Lung (tissue), 11 donors: ENCODE measurements at regions not wholly inside any gene's neighbourhood (a gene's known extent, or its start where the extent isn't known, plus 50 kb on each side); places are given as distances from the start of the nearest gene placed in this dataset.

Experiments
- ATAC-seq: fragments of 200-7000 bp; cut with Tn5 transposase; one replicate; pipeline ENCODE4 v1.9.1; 2020; ENCODE audit warnings: moderate number of reproducible peaks; ENCODE audit not compliant: insufficient read depth, low FRiP score
- DNase-seq, 3 donors: peaks; one replicate each; pipeline ENCODE4 v3.0.0-alpha.2; 2013 to 2017
- H3K27ac ChIP-seq, 2 donors: one replicate each; pipeline ENCODE4 v1.5.1; 2013; ENCODE audit warnings: mild to moderate bottlenecking in 2 of 2, moderate library complexity in 2 of 2, control low read depth in 1 of 2, inconsistent platforms in 1 of 2, low read depth in 1 of 2, low read length in 1 of 2
- H3K27me3 ChIP-seq, 3 donors: one replicate each; pipeline ENCODE4 v1.5.1; 2013; ENCODE audit warnings: low read length in 2 of 3; ENCODE audit not compliant: control insufficient read depth in 3 of 3, insufficient read depth in 3 of 3
- H3K36me3 ChIP-seq, 4 donors: one replicate each; pipeline ENCODE4 v1.5.1; 2013; ENCODE audit warnings: low read length in 4 of 4, mild to moderate bottlenecking in 1 of 4, moderate library complexity in 1 of 4; ENCODE audit not compliant: control insufficient read depth in 4 of 4, insufficient read depth in 4 of 4
- H3K4me1 ChIP-seq, 5 donors: one replicate each; pipeline ENCODE4 v1.5.1; 2013; ENCODE audit warnings: low read length in 5 of 5, mild to moderate bottlenecking in 2 of 5, moderate library complexity in 1 of 5; ENCODE audit not compliant: control insufficient read depth in 5 of 5, insufficient read depth in 5 of 5
- H3K4me3 ChIP-seq: one replicate; pipeline ENCODE4 v1.5.1; 2013; ENCODE audit warnings: mild to moderate bottlenecking, control low read depth, moderate library complexity
- H3K9ac ChIP-seq, 2 donors: one replicate each; pipeline ENCODE4 v1.5.1; 2013; ENCODE audit warnings: low read length in 2 of 2, control low read depth in 1 of 2; ENCODE audit not compliant: insufficient read depth in 1 of 2
- H3K9me3 ChIP-seq, 4 donors: one replicate each; pipeline ENCODE4 v1.5.1; 2013; ENCODE audit warnings: low read length in 3 of 4, mild to moderate bottlenecking in 1 of 4, moderate library complexity in 1 of 4; ENCODE audit not compliant: control insufficient read depth in 4 of 4, insufficient read depth in 3 of 4
- CTCF ChIP-seq: IDR thresholded peaks from 2 replicates; pipeline ENCODE4 v1.5.1; 2012; ENCODE audit warnings: mild to moderate bottlenecking; ENCODE audit errors: control extremely low read depth, extremely low read depth
- WGBS, 2 donors: extraction: QIAGEN DNeasy Blood & Tissue Kit; methylation state at CpG; one replicate each; pipeline ENCODE4 v1.1.7; 2013; 5-methylcytosine and 5-hydroxymethylcytosine counted together
- donor health status: control.
- donor health status: control.
- donor health status: Bipolar disorder and iron deficiency.
- donor health status: healthy.
- donor health status: DM: yes; HTN: yes; CAD: no.

- TF ChIP-seq CTCF, result no peak
- Histone ChIP-seq H3K9ac (no peak overlapping the region), H3K9me3 (no peaks in the 10 kb centered on the region), H3K4me3 (no peak overlapping the region), H3K27ac (no peak overlapping the region), H3K27me3 (no peaks in the 10 kb centered on the region), H3K4me1 (no peaks in the 10 kb centered on the region), H3K36me3 (no peaks in the 10 kb centered on the region)
- ATAC-seq (no peak), DNase-seq (no peak)
- WGBS, 2 donors, result 74 to 97% methylated on average over 1 of the region's 1 CpG
Measured at GRCh38 chr6:11899645-11900044, 112.5 kb upstream of the HIVEP1 start.

DNA sequence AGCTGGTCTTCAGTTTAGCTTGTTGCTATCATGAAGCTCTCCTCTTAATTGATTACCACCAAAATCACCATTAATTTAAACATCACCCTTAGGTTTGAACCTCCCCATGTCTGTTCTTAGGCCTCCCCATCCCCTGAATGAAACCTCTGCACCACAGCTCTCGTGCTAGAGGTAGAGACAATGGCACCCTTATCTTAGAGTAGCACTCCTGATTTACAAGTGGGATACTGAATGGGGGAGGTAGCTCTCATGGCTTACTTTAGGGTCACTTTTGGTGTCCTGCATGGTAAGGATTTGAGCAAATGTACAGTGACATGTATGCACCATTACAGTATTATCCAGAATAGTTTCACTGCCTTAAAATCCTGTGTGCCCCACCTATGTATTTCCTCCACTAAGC lies 115.6 kb upstream of the ADTRP start:
- no peak for TF ChIP-seq CTCF
- Histone ChIP-seq H3K27ac (no peak overlapping the region), H3K9ac (no peak overlapping the region), H3K4me3 (no peak overlapping the region), H3K27me3 (no peaks in the 10 kb centered on the region), H3K4me1 (no peaks in the 10 kb centered on the region), H3K36me3 (no peaks in the 10 kb centered on the region), H3K9me3 (no peaks in the 10 kb centered on the region)
- no peak for ATAC-seq
- WGBS, 2 donors, result 87 to 97% methylated on average over 1 of the region's 1 CpG
- no peak for DNase-seq

GRCh38 chr6:11891547-11891946 lies 112.9 kb upstream of the ADTRP start:
- no peaks in the 10 kb centered on the region for H3K36me3 ChIP-seq
- H3K4me1 ChIP-seq, result no peaks in the 10 kb centered on the region
- no peak for TF ChIP-seq CTCF
- H3K27me3 ChIP-seq, result no peaks in the 10 kb centered on the region
- H3K27ac ChIP-seq, result no peak overlapping the region
- DNase-seq, result no peak
- no peaks in the 10 kb centered on the region for H3K9me3 ChIP-seq
- H3K4me3 ChIP-seq, result no peak overlapping the region
- H3K9ac ChIP-seq, result no peak overlapping the region
- ATAC-seq, result no peak

DNA sequence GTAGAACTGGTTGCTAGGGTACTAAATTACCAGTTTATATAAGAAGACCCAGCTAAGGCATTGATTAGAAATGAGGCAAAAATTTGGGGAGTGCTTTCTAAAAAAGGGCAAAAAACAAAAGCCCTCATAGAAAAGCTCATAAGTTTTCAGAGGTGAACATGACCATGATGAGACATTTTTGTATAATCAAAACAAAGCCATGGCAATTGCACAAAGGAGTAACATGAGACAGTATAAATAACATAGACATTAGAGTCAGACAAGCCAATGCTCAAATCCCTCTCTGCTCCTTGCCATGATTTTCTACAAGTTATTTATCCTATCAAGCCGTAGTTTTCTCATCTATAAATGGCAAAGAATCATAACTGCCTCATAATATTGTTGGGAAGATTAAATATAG lies 112.2 kb upstream of the ADTRP start:
- no peaks in the 10 kb centered on the region for H3K27me3 ChIP-seq
- H3K4me3 ChIP-seq, result no peak overlapping the region
- H3K9ac ChIP-seq, result no peak overlapping the region
- no peaks in the 10 kb centered on the region for H3K9me3 ChIP-seq
- no peaks in the 10 kb centered on the region for H3K4me1 ChIP-seq
- ATAC-seq, result no peak
- no peak overlapping the region for H3K27ac ChIP-seq
- WGBS, 2 donors, result 79 to 87% methylated on average over 1 of the region's 1 CpG
- TF ChIP-seq CTCF, result no peak
- DNase-seq, result no peak
- H3K36me3 ChIP-seq, result no peaks in the 10 kb centered on the region
